ENCODE measurements at regions not wholly inside any gene's neighbourhood (a gene's known extent, or its start where the extent isn't known, plus 50 kb on each side); places are given as distances from the start of the nearest gene placed in this dataset.

- TF ChIP-seq FOXM1 (IDR thresholded peaks at IDR 0.05; ENCODE audit: borderline replicate concordance) (no peak), PKNOX1 (IDR thresholded peaks at IDR 0.05) (no peak), TARDBP (IDR thresholded peaks at IDR 0.05) (no peak), ZNF384 (IDR thresholded peaks at IDR 0.05) (no peak), SP1 (IDR thresholded peaks at IDR 0.05) (no peak), FOXK2 (IDR thresholded peaks at IDR 0.05) (no peak)
Observed at GRCh38 chr16:65618333-65618732, 496.5 kb upstream of the CDH11 start.

Data from HEK293T (cell line).